ENCODE measurements at regions not wholly inside any gene's neighbourhood (a gene's known extent, or its start where the extent isn't known, plus 50 kb on each side); places are given as distances from the start of the nearest gene placed in this dataset.
"Not testable (repeated sequence)": the region's sequence is repeated elsewhere in the genome, so short reads cannot be mapped to it uniquely, and the experiment has no call there.

- TF ChIP-seq CTCF (IDR thresholded peaks at IDR 0.05; ENCODE audit: low read depth, low read length), result no peak
- ChIA-PET POLR2A (no interaction called here), CTCF (interaction anchor here (0.7 to 1.5 kb wide), 3 partner anchors 8 to 29 kb away, joined by 3 to 4 read pairs (median 3); no protein-coding TSS in a partner anchor)
- H3K27me3 ChIP-seq (ENCODE audit: control insufficient read depth, insufficient read depth, low read length), result peaks cover 27% of the 10 kb centered on the region
- H3K4me3 ChIP-seq (ENCODE audit: low read depth, low read length), result no peak overlapping the region
- no peak overlapping the region for H3K27ac ChIP-seq (ENCODE audit: low read depth, low read length)
- no peaks in the 10 kb centered on the region for H3K9me3 ChIP-seq (ENCODE audit: control insufficient read depth, insufficient read depth, low read length)
- DNase-seq (ENCODE audit: low read depth, low spot score), result no peak
These were observed 116.9 kb upstream of the FHL2 start for GRCh38 chr2:105515581-105516415.

- ChIA-PET CTCF (no interaction called here), POLR2A (no interaction called here)
- no peak overlapping the region for H3K4me3 ChIP-seq (ENCODE audit: low read depth, low read length)
- no peak for TF ChIP-seq CTCF (IDR thresholded peaks at IDR 0.05; ENCODE audit: low read depth, low read length)
- peaks cover 29% of the 10 kb centered on the region for H3K27me3 ChIP-seq (ENCODE audit: control insufficient read depth, insufficient read depth, low read length)
- no peak for DNase-seq (ENCODE audit: low read depth, low spot score)
- H3K9me3 ChIP-seq (ENCODE audit: control insufficient read depth, insufficient read depth, low read length), result no peaks in the 10 kb centered on the region
- H3K27ac ChIP-seq (ENCODE audit: low read depth, low read length), result no peak overlapping the region
These were observed 115.7 kb upstream of the FHL2 start for GRCh38 chr2:105514576-105514975.

- ChIA-PET POLR2A (no interaction called here), CTCF (interaction anchor here (2.5 kb wide), 1 partner anchor 10 kb away, joined by 9 read pairs; no protein-coding TSS in a partner anchor)
- no peak for TF ChIP-seq CTCF (IDR thresholded peaks at IDR 0.05; ENCODE audit: low read depth, low read length)
- peaks cover 31% of the 10 kb centered on the region for H3K27me3 ChIP-seq (ENCODE audit: control insufficient read depth, insufficient read depth, low read length)
- H3K27ac ChIP-seq (ENCODE audit: low read depth, low read length), result no peak overlapping the region
- H3K4me3 ChIP-seq (ENCODE audit: low read depth, low read length), result no peak overlapping the region
- no peak for DNase-seq (ENCODE audit: low read depth, low spot score)
- 0 out of 2 replicates have a peak, but pooled peaks cover 2% of the 10 kb centered on the region for H3K9me3 ChIP-seq (ENCODE audit: control insufficient read depth, insufficient read depth, low read length)
These were observed 112.1 kb upstream of the FHL2 start for GRCh38 chr2:105510761-105511528.

- no peak for DNase-seq (ENCODE audit: low read depth, low spot score)
- Histone ChIP-seq H3K27ac (ENCODE audit: low read depth, low read length) (no peak overlapping the region), H3K4me3 (ENCODE audit: low read depth, low read length) (no peak overlapping the region), H3K9me3 (ENCODE audit: control insufficient read depth, insufficient read depth, low read length) (0 out of 2 replicates have a peak, but pooled peaks cover 2% of the 10 kb centered on the region), H3K27me3 (ENCODE audit: control insufficient read depth, insufficient read depth, low read length) (peaks cover 22% of the 10 kb centered on the region)
- TF ChIP-seq CTCF (IDR thresholded peaks at IDR 0.05; ENCODE audit: low read depth, low read length), result no peak
- CTCF ChIA-PET, result interaction anchor here (0.7 to 2.5 kb wide), 2 partner anchors 9 to 12 kb away, joined by 3 to 9 read pairs; no protein-coding TSS in a partner anchor
- POLR2A ChIA-PET, result no interaction called here
These were observed 110.6 kb upstream of the FHL2 start for GRCh38 chr2:105509269-105510086.

- CTCF ChIA-PET, result interaction anchor here (1.0 kb wide), 1 partner anchor 14 kb away, joined by 3 read pairs; no protein-coding TSS in a partner anchor
- H3K9me3 ChIP-seq (ENCODE audit: control insufficient read depth, insufficient read depth, low read length); POLR2A ChIA-PET; H3K27me3 ChIP-seq (ENCODE audit: control insufficient read depth, insufficient read depth, low read length); H3K27ac ChIP-seq (ENCODE audit: low read depth, low read length); DNase-seq (ENCODE audit: low read depth, low spot score); H3K4me3 ChIP-seq (ENCODE audit: low read depth, low read length): not testable (repeated sequence)
These were observed 108.0 kb upstream of the FHL2 start for GRCh38 chr2:105506860-105507259.
